ENCODE measurements at regions not wholly inside any gene's neighbourhood (a gene's known extent, or its start where the extent isn't known, plus 50 kb on each side); places are given as distances from the start of the nearest gene placed in this dataset.

GRCh38 chr15:67968966-67969365, 85.1 kb upstream of the PIAS1 start:
- no peak for TF ChIP-seq POLR2AphosphoS5 (IDR thresholded peaks at IDR 0.05; ENCODE audit: insufficient read depth, low read depth, low read length)
- no peak for TF ChIP-seq EZH2 (IDR thresholded peaks at IDR 0.05; ENCODE audit: borderline replicate concordance, low read depth, low read length, severe bottlenecking)
- TF ChIP-seq MAX (IDR thresholded peaks at IDR 0.05; ENCODE audit: insufficient read depth, insufficient read length) = no peak
- no peak for TF ChIP-seq JUN (IDR thresholded peaks at IDR 0.05; ENCODE audit: borderline replicate concordance, insufficient read depth, insufficient read length, low read depth)
- TF ChIP-seq FOS (IDR thresholded peaks at IDR 0.05; ENCODE audit: borderline replicate concordance, insufficient read depth, low read length) = no peak
- Histone ChIP-seq H3K9me3 (replicated peaks; ENCODE audit: control insufficient read depth, insufficient read depth, low read length) (no peaks in the 10 kb centered on the region), H3K4me2 (ENCODE audit: insufficient read depth, low read length) (no peak overlapping the region), H3K9ac (replicated peaks; ENCODE audit: extremely low read depth, insufficient read depth, low read length) (no peak overlapping the region), H3K4me3 (replicated peaks in 1 of 3; ENCODE audit: insufficient read depth in 1 of 3, low read depth in 1 of 3, low read length in 3 of 3) (no peak overlapping the region), H3K27me3 (ENCODE audit: control insufficient read depth in 2 of 2, insufficient read depth in 2 of 2, low read length in 2 of 2) (peaks cover 9 to 16% of the 10 kb centered on the region in 2 experiments), H3K79me2 (ENCODE audit: control insufficient read depth, insufficient read depth, low read length) (no peaks in the 10 kb centered on the region), H4K20me1 (replicated peaks; ENCODE audit: control insufficient read depth, extremely low read depth, insufficient read depth, low read length) (no peaks in the 10 kb centered on the region), H3K4me1 (ENCODE audit: control insufficient read depth, extremely low read depth, insufficient read depth, low read length) (peaks cover 4% of the 10 kb centered on the region), H2AFZ (ENCODE audit: low read depth, low read length) (no peak overlapping the region), H3K36me3 (ENCODE audit: control insufficient read depth in 2 of 2, extremely low read depth in 1 of 2, insufficient read depth in 2 of 2, low read length in 2 of 2) (no peaks in the 10 kb centered on the region), H3K9me1 (replicated peaks; ENCODE audit: control insufficient read depth, extremely low read depth, insufficient read depth, low read length) (no peaks in the 10 kb centered on the region), H3K27ac (ENCODE audit: insufficient read depth, low read depth, low read length) (no peak overlapping the region)
- intact Hi-C loops (cut with micrococcal nuclease) = loop anchor here (10.0 kb wide), 1 partner anchor 186 kb away; no protein-coding TSS in a partner anchor
- dilution Hi-C loops (cut with MboI; ENCODE audit: extremely low pct_ligation_motif_present, low sequenced_read_pairs) = no loop called here
- DNase-seq (ENCODE audit: low read depth, low spot score) (no peak), FAIRE-seq (no peak)
- ChIA-PET POLR2A (no interaction called here), CTCF (interaction anchor here (1.8 kb wide), 1 partner anchor 9 kb away, joined by 6 read pairs; no protein-coding TSS in a partner anchor)
- BruUV-seq (replicated peaks) = no TSS peak

- Histone ChIP-seq H3K27me3 (ENCODE audit: control insufficient read depth in 2 of 2, insufficient read depth in 2 of 2, low read length in 2 of 2) (peaks cover 9 to 16% of the 10 kb centered on the region in 2 experiments), H3K4me2 (ENCODE audit: insufficient read depth, low read length) (no peak overlapping the region), H4K20me1 (replicated peaks; ENCODE audit: control insufficient read depth, extremely low read depth, insufficient read depth, low read length) (no peaks in the 10 kb centered on the region), H3K27ac (ENCODE audit: insufficient read depth, low read depth, low read length) (no peak overlapping the region), H3K36me3 (ENCODE audit: control insufficient read depth in 2 of 2, extremely low read depth in 1 of 2, insufficient read depth in 2 of 2, low read length in 2 of 2) (no peaks in the 10 kb centered on the region), H3K4me1 (ENCODE audit: control insufficient read depth, extremely low read depth, insufficient read depth, low read length) (peaks cover 4% of the 10 kb centered on the region), H3K79me2 (ENCODE audit: control insufficient read depth, insufficient read depth, low read length) (no peaks in the 10 kb centered on the region), H2AFZ (ENCODE audit: low read depth, low read length) (no peak overlapping the region), H3K9me1 (replicated peaks; ENCODE audit: control insufficient read depth, extremely low read depth, insufficient read depth, low read length) (no peaks in the 10 kb centered on the region), H3K9ac (replicated peaks; ENCODE audit: extremely low read depth, insufficient read depth, low read length) (no peak overlapping the region), H3K9me3 (replicated peaks; ENCODE audit: control insufficient read depth, insufficient read depth, low read length) (no peaks in the 10 kb centered on the region), H3K4me3 (replicated peaks in 1 of 3; ENCODE audit: insufficient read depth in 1 of 3, low read depth in 1 of 3, low read length in 3 of 3) (no peak overlapping the region)
- TF ChIP-seq JUN (IDR thresholded peaks at IDR 0.05; ENCODE audit: borderline replicate concordance, insufficient read depth, insufficient read length, low read depth) (no peak), FOS (IDR thresholded peaks at IDR 0.05; ENCODE audit: borderline replicate concordance, insufficient read depth, low read length) (no peak), POLR2AphosphoS5 (IDR thresholded peaks at IDR 0.05; ENCODE audit: insufficient read depth, low read depth, low read length) (no peak), MYC (IDR thresholded peaks at IDR 0.05; ENCODE audit: low read depth, low read length) (no peak), MAX (IDR thresholded peaks at IDR 0.05; ENCODE audit: insufficient read depth, insufficient read length) (no peak), POLR2A (IDR thresholded peaks at IDR 0.05; ENCODE audit: low read depth, low read length) (no peak), GATA2 (IDR thresholded peaks at IDR 0.05; ENCODE audit: insufficient read depth, insufficient read length, low read depth, low read length) (no peak), CTCF (IDR thresholded peaks at IDR 0.05; ENCODE audit: extremely low read depth in 1 of 2, insufficient read depth in 1 of 2, low read depth in 1 of 2, low read length in 2 of 2) (no peak), EZH2 (IDR thresholded peaks at IDR 0.05; ENCODE audit: borderline replicate concordance, low read depth, low read length, severe bottlenecking) (no peak)
- ChIA-PET CTCF (no interaction called here), POLR2A (no interaction called here)
- dilution Hi-C loops (cut with MboI; ENCODE audit: extremely low pct_ligation_motif_present, low sequenced_read_pairs) = no loop called here
- FAIRE-seq (no peak), DNase-seq (ENCODE audit: low read depth, low spot score) (no peak)
- intact Hi-C loops (cut with micrococcal nuclease) = loop anchor here (10.0 kb wide), 1 partner anchor 185 kb away; no protein-coding TSS in a partner anchor
- no TSS peak for BruUV-seq (replicated peaks)
Measured at GRCh38 chr15:67969892-67970291, 84.2 kb upstream of the PIAS1 start.
